Ovary (tissue), 7 donors: ENCODE measurements at regions not wholly inside any gene's neighbourhood (a gene's known extent, or its start where the extent isn't known, plus 50 kb on each side); places are given as distances from the start of the nearest gene placed in this dataset.

Experiments used
- DNase-seq, 5 donors: peaks; one replicate each; pipeline ENCODE4 v3.0.0-alpha.2; 2019 to 2020
- H3K27ac ChIP-seq, 2 donors: fragments of 200-600 bp; one replicate each; pipeline versions ENCODE4 v1.5.1 to v1.8.0; 2019 to 2022
- H3K27me3 ChIP-seq: fragments of 200-600 bp; one replicate; pipeline ENCODE4 v1.8.0; 2022
- H3K36me3 ChIP-seq: fragments of 200-600 bp; sonication (generic); one replicate; pipeline ENCODE4 v1.5.1; 2019
- H3K4me1 ChIP-seq: one replicate; pipeline ENCODE4 v1.8.1; 2013; ENCODE audit warnings: mild to moderate bottlenecking, moderate library complexity; ENCODE audit not compliant: insufficient read depth
- H3K4me3 ChIP-seq: fragments of 200-600 bp; sonication (generic); one replicate; pipeline ENCODE4 v1.5.1; 2017
- H3K9me3 ChIP-seq, 2 donors: fragments of 200-600 bp in 1 of 2; sonication (generic) in 1 of 2; one replicate each; pipeline versions ENCODE4 v1.5.1 to v1.8.1; 2013 to 2019; ENCODE audit warnings: mild to moderate bottlenecking in 1 of 2, moderate library complexity in 1 of 2
- CTCF ChIP-seq, 3 donors: fragments of 450-650 bp in 2 of 3; fragments of 200-600 bp in 1 of 3; IDR thresholded peaks; one replicate each; pipeline versions ENCODE4 v1.5.1 to v1.8.0; 2016 to 2022; ENCODE audit warnings: antibody characterized with exemption in 3 of 3, mild to moderate bottlenecking in 1 of 3
- EP300 ChIP-seq: sonication (generic); formaldehyde crosslinking; IDR thresholded peaks from one replicate; pipeline ENCODE4 v1.6.1; 2017; ENCODE audit warnings: antibody characterized with exemption
- POLR2A ChIP-seq: fragments of 450-650 bp; IDR thresholded peaks from one replicate; pipeline ENCODE4 v1.6.1; 2017; ENCODE audit warnings: antibody characterized with exemption, mild to moderate bottlenecking, moderate library complexity
- WGBS, 3 donors: extraction: QIAGEN DNeasy Blood & Tissue Kit in 1 of 3; methylation state at CpG; one replicate each; pipeline versions ENCODE4 v1.1.5 to v1.1.7; 2013 to 2017; 5-methylcytosine and 5-hydroxymethylcytosine counted together
- intact Hi-C, 4 donors: fragments of 100-400 bp; cut with DNase I; formaldehyde crosslinking; loops; one replicate each; pipeline versions ENCODE4 v1.11.0 to v1.15.1; 2022 to 2023
- donor health status: DM: no; HTN: no; CAD: no; lungs with moderate emphysema.
- donor health status: DM: no; HTN: no; CAD: no.
- donor health status: Bipolar disorder and iron deficiency.
- donor health status: DM: no; HTN: no; CAD: no.
- donor health status: DM: yes; HTN: yes; CAD: no.

GRCh38 chr10:35912615-35913569 lies 270.8 kb upstream of the FZD8 start:
- no peak for TF ChIP-seq EP300
- TF ChIP-seq POLR2A, result no peak
- no peak for TF ChIP-seq CTCF (IDR thresholded peaks at IDR 0.05)
- DNase-seq, result no peak
- WGBS, 3 donors, result 16 to 25% (median 22%) methylated on average over 6 of the region's 6 CpGs
- H3K4me3 ChIP-seq, result no peak overlapping the region
- no peaks in the 10 kb centered on the region for H3K27me3 ChIP-seq
- no peak overlapping the region for H3K27ac ChIP-seq
- intact Hi-C loops, result no loop called here
- no peaks in the 10 kb centered on the region for H3K4me1 ChIP-seq
- H3K9me3 ChIP-seq, result no peaks in the 10 kb centered on the region
- H3K36me3 ChIP-seq, result no peaks in the 10 kb centered on the region

- intact Hi-C loops, result no loop called here
- no peak overlapping the region for H3K4me3 ChIP-seq
- H3K36me3 ChIP-seq, result no peaks in the 10 kb centered on the region
- no peaks in the 10 kb centered on the region for H3K27me3 ChIP-seq
- WGBS, 3 donors, result 92 to 95% (median 92%) methylated on average over 2 of the region's 2 CpGs
- DNase-seq, result no peak
- TF ChIP-seq CTCF (IDR thresholded peaks at IDR 0.05) (no peak), EP300 (no peak), POLR2A (no peak)
- H3K9me3 ChIP-seq, result no peaks in the 10 kb centered on the region
- H3K27ac ChIP-seq, result no peak overlapping the region
- no peaks in the 10 kb centered on the region for H3K4me1 ChIP-seq
Observed at GRCh38 chr10:35911954-35912353, 269.9 kb upstream of the FZD8 start.

GRCh38 chr10:35911233-35911632 lies 269.1 kb upstream of the FZD8 start:
- Histone ChIP-seq H3K36me3 (no peaks in the 10 kb centered on the region), H3K27me3 (no peaks in the 10 kb centered on the region), H3K4me1 (no peaks in the 10 kb centered on the region), H3K27ac (no peak overlapping the region), H3K4me3 (no peak overlapping the region), H3K9me3 (no peaks in the 10 kb centered on the region)
- DNase-seq, result no peak
- intact Hi-C loops, result no loop called here
- TF ChIP-seq CTCF (IDR thresholded peaks at IDR 0.05) (no peak), POLR2A (no peak), EP300 (no peak)
- WGBS, 3 donors, result 85 to 92% (median 89%) methylated on average over 3 of the region's 3 CpGs

GRCh38 chr10:35910234-35910633 lies 268.1 kb upstream of the FZD8 start:
- DNase-seq, result no peak
- H3K4me1 ChIP-seq, result no peaks in the 10 kb centered on the region
- H3K27ac ChIP-seq, result no peak overlapping the region
- no peak overlapping the region for H3K4me3 ChIP-seq
- intact Hi-C loops, result no loop called here
- no peaks in the 10 kb centered on the region for H3K36me3 ChIP-seq
- no peaks in the 10 kb centered on the region for H3K9me3 ChIP-seq
- TF ChIP-seq CTCF (IDR thresholded peaks at IDR 0.05), result no peak
- TF ChIP-seq POLR2A, result no peak
- TF ChIP-seq EP300, result no peak
- H3K27me3 ChIP-seq, result no peaks in the 10 kb centered on the region
- WGBS, 3 donors, result 46 to 55% (median 52%) methylated on average over 3 of the region's 3 CpGs
